ENCODE measurements at regions not wholly inside any gene's neighbourhood (a gene's known extent, or its start where the extent isn't known, plus 50 kb on each side); places are given as distances from the start of the nearest gene placed in this dataset.

GRCh38 chr2:155662224-155662623 lies 670.3 kb downstream of the NR4A2 start:
- TF ChIP-seq POLR2A (IDR thresholded peaks at IDR 0.05) (no peak), CTCF (IDR thresholded peaks at IDR 0.05) (no peak)
